ENCODE measurements at regions not wholly inside any gene's neighbourhood (a gene's known extent, or its start where the extent isn't known, plus 50 kb on each side); places are given as distances from the start of the nearest gene placed in this dataset.
"Not testable (repeated sequence)": the region's sequence is repeated elsewhere in the genome, so short reads cannot be mapped to it uniquely, and the experiment has no call there.

DNA sequence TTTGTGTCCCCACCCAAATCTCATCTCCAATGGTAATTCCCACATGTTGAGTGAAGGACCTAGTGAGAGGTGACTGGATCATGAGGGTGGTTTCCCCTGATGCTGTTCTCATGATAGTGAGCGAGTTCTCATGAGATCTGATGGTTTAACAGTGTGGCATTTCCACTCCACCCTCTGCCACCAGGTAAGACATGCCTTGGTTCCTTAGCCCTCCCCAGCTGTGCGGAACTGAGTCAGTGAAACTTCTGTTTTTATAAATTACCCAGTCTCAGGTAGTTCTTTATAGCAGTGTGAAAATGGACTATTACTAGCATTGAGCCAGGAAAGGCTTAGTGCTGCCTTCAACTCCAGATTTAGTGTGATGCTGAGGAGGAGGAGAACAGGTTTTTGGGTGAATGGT is 222.2 kb downstream of the ADRA2A start:
- no peak for DNase-seq
- Histone ChIP-seq H3K79me2 (ENCODE audit: low read length) (no peaks in the 10 kb centered on the region), H3K4me1 (ENCODE audit: low read length) (no peaks in the 10 kb centered on the region), H3K36me3 (ENCODE audit: insufficient read depth, low read length) (no peaks in the 10 kb centered on the region), H3K4me3 (ENCODE audit: low read length) (no peak overlapping the region), H3K9me2 (replicated peaks; ENCODE audit: insufficient read depth, low read length) (no peaks in the 10 kb centered on the region), H2AFZ (ENCODE audit: low read length) (no peak overlapping the region), H3K27ac (ENCODE audit: low read length) (no peak overlapping the region), H3K9me3 (ENCODE audit: low read length) (no peaks in the 10 kb centered on the region), H3K27me3 (ENCODE audit: low read length) (no peaks in the 10 kb centered on the region), H4K20me1 (ENCODE audit: insufficient read depth, low read depth, low read length) (no peaks in the 10 kb centered on the region), H3K4me2 (ENCODE audit: low read depth, low read length, poor library complexity, severe bottlenecking) (no peak overlapping the region), H3K9ac (ENCODE audit: low read length) (no peak overlapping the region)

DNA sequence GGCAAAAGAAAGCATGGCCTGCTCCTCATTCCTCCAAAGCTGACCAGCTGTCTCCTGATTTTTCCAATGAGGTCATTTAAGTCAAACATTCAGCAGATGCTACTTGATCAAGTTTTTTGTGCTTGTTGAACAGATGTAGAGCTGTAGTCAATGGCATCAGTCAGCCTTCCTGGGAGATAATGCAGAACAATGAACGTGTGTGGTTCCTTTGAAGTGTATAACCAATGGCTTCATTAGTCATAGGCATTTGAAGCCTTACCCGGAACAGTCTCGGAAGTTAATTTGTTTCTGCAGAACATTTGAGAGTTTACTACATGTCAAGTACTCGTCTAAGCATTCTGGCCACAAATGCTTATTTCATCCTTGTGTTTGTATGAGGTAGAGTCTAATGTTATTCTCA is 227.1 kb downstream of the ADRA2A start:
- Histone ChIP-seq H3K9me2 (replicated peaks; ENCODE audit: insufficient read depth, low read length) (no peaks in the 10 kb centered on the region), H3K36me3 (ENCODE audit: insufficient read depth, low read length) (no peaks in the 10 kb centered on the region), H3K9me3 (ENCODE audit: low read length) (no peaks in the 10 kb centered on the region), H3K9ac (ENCODE audit: low read length) (no peak overlapping the region), H3K4me2 (ENCODE audit: low read depth, low read length, poor library complexity, severe bottlenecking) (no peak overlapping the region), H3K4me1 (ENCODE audit: low read length) (no peaks in the 10 kb centered on the region), H4K20me1 (ENCODE audit: insufficient read depth, low read depth, low read length) (no peaks in the 10 kb centered on the region), H2AFZ (ENCODE audit: low read length) (no peak overlapping the region), H3K27me3 (ENCODE audit: low read length) (0 out of 2 replicates have a peak, but pooled peaks cover 3% of the 10 kb centered on the region), H3K27ac (ENCODE audit: low read length) (no peak overlapping the region), H3K4me3 (ENCODE audit: low read length) (no peak overlapping the region), H3K79me2 (ENCODE audit: low read length) (no peaks in the 10 kb centered on the region)
- DNase-seq = no peak

DNA sequence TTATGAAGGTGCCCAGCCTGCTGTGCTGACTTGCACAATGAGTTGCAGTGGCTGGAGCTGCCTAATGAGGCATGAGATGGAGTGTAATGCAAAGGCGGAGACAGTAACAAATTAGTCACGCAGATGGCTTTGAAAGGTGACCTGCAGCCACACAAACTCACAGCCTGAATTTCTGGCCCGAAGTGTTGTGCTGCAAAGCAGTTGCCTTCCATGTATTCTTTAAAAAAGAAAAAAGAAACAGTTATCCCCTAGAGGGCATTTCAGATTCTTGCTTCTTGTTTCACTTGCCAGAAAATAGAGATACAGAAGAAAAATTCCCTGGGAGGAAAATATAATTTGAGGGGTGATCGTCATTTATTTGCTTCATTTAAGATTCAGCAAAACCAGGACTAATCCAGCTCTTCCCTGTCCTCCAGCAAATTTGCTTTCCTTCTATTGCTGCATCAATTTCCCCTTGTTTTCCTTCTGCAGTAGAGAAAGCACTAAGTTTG is 239.9 kb downstream of the ADRA2A start:
- Histone ChIP-seq H3K4me2 (ENCODE audit: low read depth, low read length, poor library complexity, severe bottlenecking) (no peak overlapping the region), H3K9me2 (replicated peaks; ENCODE audit: insufficient read depth, low read length) (no peaks in the 10 kb centered on the region), H3K4me1 (ENCODE audit: low read length) (peaks cover 6% of the 10 kb centered on the region), H2AFZ (ENCODE audit: low read length) (no peak overlapping the region), H3K79me2 (ENCODE audit: low read length) (no peaks in the 10 kb centered on the region), H3K27me3 (ENCODE audit: low read length) (no peaks in the 10 kb centered on the region), H3K9me3 (ENCODE audit: low read length) (no peaks in the 10 kb centered on the region), H4K20me1 (ENCODE audit: insufficient read depth, low read depth, low read length) (no peaks in the 10 kb centered on the region), H3K36me3 (ENCODE audit: insufficient read depth, low read length) (no peaks in the 10 kb centered on the region), H3K4me3 (ENCODE audit: low read length) (no peak overlapping the region), H3K27ac (ENCODE audit: low read length) (no peak overlapping the region), H3K9ac (ENCODE audit: low read length) (no peak overlapping the region)
- peak; percentile 43 for DNase-seq

DNA sequence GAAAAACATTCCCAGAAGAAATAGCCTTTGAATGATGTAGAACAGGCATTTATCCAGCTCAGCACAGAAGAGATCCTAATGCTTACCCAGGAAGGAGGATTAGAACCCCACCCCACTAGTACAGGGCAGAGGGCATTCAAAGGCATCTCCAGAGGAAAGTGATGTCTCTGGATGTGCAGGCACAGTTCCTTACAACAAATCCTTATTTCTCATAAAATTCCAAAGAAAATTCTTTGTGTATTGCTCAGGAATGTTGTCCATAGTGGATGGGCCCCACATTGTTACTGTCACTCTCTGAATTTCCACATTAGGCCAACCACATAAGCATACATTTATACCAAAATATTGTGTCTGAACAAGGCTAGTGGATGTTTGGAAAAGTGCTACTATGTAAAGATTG is 243.0 kb downstream of the ADRA2A start:
- no peaks in the 10 kb centered on the region for H4K20me1 ChIP-seq (ENCODE audit: insufficient read depth, low read depth, low read length)
- no peak overlapping the region for H3K4me3 ChIP-seq (ENCODE audit: low read length)
- H3K79me2 ChIP-seq (ENCODE audit: low read length) = no peaks in the 10 kb centered on the region
- no peak for DNase-seq
- H3K4me2 ChIP-seq (ENCODE audit: low read depth, low read length, poor library complexity, severe bottlenecking) = no peak overlapping the region
- H3K9me3 ChIP-seq (ENCODE audit: low read length) = no peaks in the 10 kb centered on the region
- H3K27me3 ChIP-seq (ENCODE audit: low read length) = no peaks in the 10 kb centered on the region
- H3K27ac ChIP-seq (ENCODE audit: low read length) = no peak overlapping the region
- H3K9me2 ChIP-seq (replicated peaks; ENCODE audit: insufficient read depth, low read length) = no peaks in the 10 kb centered on the region
- H3K36me3 ChIP-seq (ENCODE audit: insufficient read depth, low read length) = no peaks in the 10 kb centered on the region
- H3K9ac ChIP-seq (ENCODE audit: low read length) = no peak overlapping the region
- H3K4me1 ChIP-seq (ENCODE audit: low read length) = peaks cover 6% of the 10 kb centered on the region
- no peak overlapping the region for H2AFZ ChIP-seq (ENCODE audit: low read length)

DNA sequence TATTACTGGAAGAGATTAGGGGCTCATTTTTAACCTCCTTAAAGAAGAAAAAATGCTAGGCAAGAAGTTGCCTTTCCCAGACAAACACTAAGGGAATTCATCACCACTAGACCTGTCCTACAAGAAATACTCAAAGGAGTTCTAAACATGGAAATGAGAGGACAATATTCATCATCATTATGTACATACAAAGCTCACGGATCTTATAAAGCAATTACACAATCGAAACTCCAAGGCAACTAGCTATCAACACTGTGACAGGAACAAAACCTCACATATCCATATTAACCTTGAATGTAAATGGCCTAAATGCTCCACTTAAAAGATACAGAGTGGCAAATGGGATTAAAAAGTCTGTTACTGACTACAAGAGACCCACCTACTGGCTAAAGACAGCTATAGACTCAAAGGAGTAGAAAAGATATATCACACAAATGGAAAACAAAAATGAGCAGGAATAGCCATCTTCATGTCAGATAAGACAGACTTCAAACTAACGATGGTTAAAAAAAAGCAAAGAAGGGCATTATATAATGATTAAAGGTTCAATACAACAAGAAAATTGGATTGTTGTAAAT is 246.6 kb downstream of the ADRA2A start:
- Histone ChIP-seq H3K4me2 (ENCODE audit: low read depth, low read length, poor library complexity, severe bottlenecking) (no peak overlapping the region), H3K9me2 (replicated peaks; ENCODE audit: insufficient read depth, low read length) (0 out of 2 replicates have a peak, but pooled peaks cover 2% of the 10 kb centered on the region), H3K9ac (ENCODE audit: low read length) (no peak overlapping the region), H3K9me3 (ENCODE audit: low read length) (no peaks in the 10 kb centered on the region), H3K4me1 (ENCODE audit: low read length) (no peaks in the 10 kb centered on the region), H3K79me2 (ENCODE audit: low read length) (no peaks in the 10 kb centered on the region), H3K4me3 (ENCODE audit: low read length) (no peak overlapping the region), H4K20me1 (ENCODE audit: insufficient read depth, low read depth, low read length) (no peaks in the 10 kb centered on the region), H3K27me3 (ENCODE audit: low read length) (no peaks in the 10 kb centered on the region), H3K36me3 (ENCODE audit: insufficient read depth, low read length) (no peaks in the 10 kb centered on the region), H2AFZ (ENCODE audit: low read length) (no peak overlapping the region), H3K27ac (ENCODE audit: low read length) (no peak overlapping the region)
- peak; percentile 53 for DNase-seq

DNA sequence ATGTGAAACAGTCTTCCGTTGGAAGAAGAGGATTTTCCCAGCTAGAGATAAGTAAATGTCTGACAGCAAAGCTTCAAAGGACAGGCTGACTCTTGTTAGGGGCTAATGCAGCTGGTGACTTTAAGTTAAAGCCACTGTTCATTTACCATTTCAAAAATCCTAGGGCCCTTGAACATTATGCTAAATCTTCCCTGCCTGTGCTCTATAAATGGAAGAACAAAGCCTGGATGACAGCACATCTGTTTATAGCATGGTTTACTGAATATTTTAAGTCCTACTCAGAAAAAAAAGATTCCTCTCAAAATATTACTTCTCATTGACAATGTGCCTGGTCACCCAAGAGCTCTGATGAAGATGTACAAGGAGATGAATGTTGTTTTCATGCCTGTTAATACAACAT is 255.3 kb downstream of the ADRA2A start:
- not testable (repeated sequence) for H3K79me2 ChIP-seq (ENCODE audit: low read length); DNase-seq; H3K36me3 ChIP-seq (ENCODE audit: insufficient read depth, low read length); H4K20me1 ChIP-seq (ENCODE audit: insufficient read depth, low read depth, low read length); H2AFZ ChIP-seq (ENCODE audit: low read length); H3K9ac ChIP-seq (ENCODE audit: low read length); H3K4me2 ChIP-seq (ENCODE audit: low read depth, low read length, poor library complexity, severe bottlenecking); H3K27ac ChIP-seq (ENCODE audit: low read length); H3K27me3 ChIP-seq (ENCODE audit: low read length); H3K9me2 ChIP-seq (replicated peaks; ENCODE audit: insufficient read depth, low read length); H3K4me3 ChIP-seq (ENCODE audit: low read length); H3K9me3 ChIP-seq (ENCODE audit: low read length)
- H3K4me1 ChIP-seq (ENCODE audit: low read length) = peaks cover 16% of the 10 kb centered on the region

DNA sequence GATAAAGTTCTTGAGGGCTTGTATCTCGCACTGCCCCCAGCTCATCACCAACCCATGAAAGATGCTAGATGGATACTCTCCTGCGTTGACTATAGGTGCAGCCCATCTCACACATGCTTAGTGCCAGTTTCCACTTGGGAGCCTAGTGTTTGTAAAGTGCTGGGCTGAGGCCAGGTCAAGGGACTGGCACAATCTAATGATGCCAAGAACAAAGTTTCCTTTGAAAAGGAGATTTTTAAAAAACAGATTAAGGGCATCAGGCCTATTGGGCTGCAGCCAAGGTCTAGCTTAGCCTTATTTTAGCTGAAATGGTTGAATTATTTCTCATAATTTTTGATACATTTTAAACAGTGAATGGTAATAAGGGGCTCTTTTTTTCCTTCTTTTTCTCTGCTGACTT is 259.0 kb downstream of the ADRA2A start:
- H3K27me3 ChIP-seq (ENCODE audit: low read length) = no peaks in the 10 kb centered on the region; the same call in 1 of the 2 replicates
- DNase-seq = no peak

DNA sequence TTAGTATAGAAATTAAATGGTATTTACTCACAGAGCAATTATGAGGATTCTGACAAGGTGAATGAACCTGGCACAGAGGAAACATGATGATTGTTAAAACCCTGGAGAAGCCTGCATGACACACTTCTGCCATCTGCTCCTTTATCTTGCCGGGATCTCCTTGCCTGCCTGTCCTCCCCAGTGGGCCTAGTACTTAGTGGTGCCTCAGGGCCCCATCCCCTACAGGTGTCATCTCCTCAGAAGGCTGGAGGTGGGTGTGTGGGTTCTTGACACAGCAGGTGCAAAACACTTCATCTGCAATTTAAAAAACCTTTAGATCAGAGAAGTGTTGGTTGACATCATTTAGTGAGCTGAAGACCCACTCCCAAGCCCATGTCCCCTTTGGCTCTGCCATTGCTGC is 261.2 kb downstream of the ADRA2A start:
- H4K20me1 ChIP-seq (ENCODE audit: insufficient read depth, low read depth, low read length) = no peaks in the 10 kb centered on the region
- no peaks in the 10 kb centered on the region for H3K9me2 ChIP-seq (replicated peaks; ENCODE audit: insufficient read depth, low read length)
- H3K36me3 ChIP-seq (ENCODE audit: insufficient read depth, low read length) = no peaks in the 10 kb centered on the region
- H3K79me2 ChIP-seq (ENCODE audit: low read length) = no peaks in the 10 kb centered on the region
- no peak overlapping the region for H2AFZ ChIP-seq (ENCODE audit: low read length)
- peak overlapping the region; percentile 16 for H3K4me3 ChIP-seq (ENCODE audit: low read length)
- no peak overlapping the region for H3K27ac ChIP-seq (ENCODE audit: low read length)
- no peak overlapping the region for H3K9ac ChIP-seq (ENCODE audit: low read length)
- DNase-seq = no peak
- peaks cover 6% of the 10 kb centered on the region; the same call in 1 of the 2 replicates for H3K9me3 ChIP-seq (ENCODE audit: low read length)
- peak overlapping the region; percentile 52 for H3K4me2 ChIP-seq (ENCODE audit: low read depth, low read length, poor library complexity, severe bottlenecking)
- H3K4me1 ChIP-seq (ENCODE audit: low read length) = peaks cover 42% of the 10 kb centered on the region
- H3K27me3 ChIP-seq (ENCODE audit: low read length) = no peaks in the 10 kb centered on the region; the same call in 1 of the 2 replicates

More for the DNA sequence above, 259.0 kb downstream of the ADRA2A start:
- Histone ChIP-seq H3K36me3 (ENCODE audit: insufficient read depth, low read length) (no peaks in the 10 kb centered on the region), H3K9ac (ENCODE audit: low read length) (no peak overlapping the region), H3K27ac (ENCODE audit: low read length) (no peak overlapping the region), H3K79me2 (ENCODE audit: low read length) (no peaks in the 10 kb centered on the region), H3K9me3 (ENCODE audit: low read length) (peaks cover 3% of the 10 kb centered on the region; the same call in 1 of the 2 replicates), H3K4me2 (ENCODE audit: low read depth, low read length, poor library complexity, severe bottlenecking) (peak overlapping the region; percentile 17), H3K4me3 (ENCODE audit: low read length) (no peak overlapping the region), H3K9me2 (replicated peaks; ENCODE audit: insufficient read depth, low read length) (no peaks in the 10 kb centered on the region), H4K20me1 (ENCODE audit: insufficient read depth, low read depth, low read length) (no peaks in the 10 kb centered on the region), H3K4me1 (ENCODE audit: low read length) (peaks cover 42% of the 10 kb centered on the region), H2AFZ (ENCODE audit: low read length) (no peak overlapping the region)

All from Karpas-422 (cell line).